ENCODE measurements at regions not wholly inside any gene's neighbourhood (a gene's known extent, or its start where the extent isn't known, plus 50 kb on each side); places are given as distances from the start of the nearest gene placed in this dataset.

GRCh38 chr5:173703466-173703865, 87.0 kb upstream of the BOD1 start (continued):
- peak; percentile 80 for TF ChIP-seq MGA (IDR thresholded peaks at IDR 0.05)
- TF ChIP-seq CEBPB (tag; IDR thresholded peaks at IDR 0.05) = peak; percentile 46
- TF ChIP-seq SMAD3 (CRISPR knock-in tag; conservative IDR thresholded peaks at IDR 0.05) = no peak
- TF ChIP-seq ZBTB49 (CRISPR knock-in tag; IDR thresholded peaks at IDR 0.05; ENCODE audit: borderline replicate concordance) = no peak
- TF ChIP-seq MYC (IDR thresholded peaks at IDR 0.05; ENCODE audit: low read depth, low read length) = peak; percentile 56
- TF ChIP-seq MYC (CRISPR knock-in tag; IDR thresholded peaks at IDR 0.05; ENCODE audit: borderline replicate concordance, low read depth) = no peak
- TF ChIP-seq ZBTB43 (CRISPR knock-in tag; IDR thresholded peaks at IDR 0.05) = no peak
- no peak for TF ChIP-seq ARID2 (IDR thresholded peaks at IDR 0.05)
- TF ChIP-seq NCOA4 (IDR thresholded peaks at IDR 0.05; ENCODE audit: partially characterized antibody) = no peak
- TF ChIP-seq PRPF4 (IDR thresholded peaks at IDR 0.05; ENCODE audit: insufficient read depth, low read depth, low read length, poor library complexity, severe bottlenecking) = no peak
- no peak for TF ChIP-seq MECOM (CRISPR knock-in tag; IDR thresholded peaks at IDR 0.05)
- 0 out of 2 replicates have a peak, but pooled peaks have one; percentile 19 for TF ChIP-seq GATAD2A (IDR thresholded peaks at IDR 0.05)

Data from K562 (cell line).